HG02885 (cell line): ENCODE measurements at regions not wholly inside any gene's neighbourhood (a gene's known extent, or its start where the extent isn't known, plus 50 kb on each side); places are given as distances from the start of the nearest gene placed in this dataset.

Experiments used
- ATAC-seq: cut with Tn5 transposase; IDR thresholded peaks from one replicate; pipeline ENCODE4 v1.9.1; 2021; ENCODE audit warnings: mild to moderate bottlenecking; ENCODE audit not compliant: unreplicated experiment, poor library complexity

DNA sequence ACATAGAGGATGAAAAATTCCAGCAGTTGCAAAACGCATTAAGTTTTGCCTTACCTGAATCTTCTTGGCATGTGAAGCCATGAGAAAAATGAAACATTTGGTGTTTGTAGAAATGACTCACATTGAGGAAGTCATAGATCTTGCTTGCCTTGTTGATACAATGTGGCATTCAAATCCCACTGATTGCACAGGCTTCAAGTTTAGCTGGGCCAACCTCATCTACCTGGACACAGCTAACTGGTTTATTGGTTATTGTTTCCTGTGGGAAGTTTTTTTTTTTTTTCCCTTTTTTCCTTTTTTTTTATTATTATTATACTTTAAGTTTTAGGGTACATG is 168.9 kb upstream of the C21orf91 start:
- ATAC-seq: no peak

DNA sequence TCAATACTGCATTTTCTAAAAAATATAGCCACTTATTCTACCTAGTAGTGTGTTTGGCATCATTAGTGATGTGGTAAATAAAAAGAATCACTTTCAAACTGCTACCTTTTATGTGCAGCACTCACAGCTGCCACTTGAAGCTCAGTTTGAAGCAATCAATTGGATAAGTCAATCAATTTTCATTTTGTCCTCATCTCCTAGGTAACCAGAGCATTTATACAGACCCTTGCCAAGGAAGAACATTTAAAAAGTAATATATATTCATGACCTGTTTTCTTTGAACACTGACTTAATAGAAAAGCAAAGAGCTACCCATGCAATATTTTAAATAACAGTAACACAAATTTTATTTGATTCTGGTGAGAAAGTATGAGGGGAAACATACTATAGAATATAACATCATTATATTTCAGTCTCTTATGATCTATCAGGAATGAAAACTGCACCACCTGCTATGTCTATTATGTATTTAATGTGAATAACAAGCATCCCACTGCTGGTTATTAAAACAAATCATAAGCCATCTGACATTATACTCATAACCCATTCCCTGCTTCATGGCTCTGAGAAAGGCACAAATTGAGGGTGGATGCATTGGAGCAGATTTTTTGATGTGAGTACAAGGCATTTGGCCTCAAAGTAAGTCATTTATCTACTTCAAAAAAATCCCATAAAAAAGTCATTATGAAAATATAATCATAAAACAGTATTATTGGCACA is 168.4 kb upstream of the C21orf91 start:
- ATAC-seq: no peak

DNA sequence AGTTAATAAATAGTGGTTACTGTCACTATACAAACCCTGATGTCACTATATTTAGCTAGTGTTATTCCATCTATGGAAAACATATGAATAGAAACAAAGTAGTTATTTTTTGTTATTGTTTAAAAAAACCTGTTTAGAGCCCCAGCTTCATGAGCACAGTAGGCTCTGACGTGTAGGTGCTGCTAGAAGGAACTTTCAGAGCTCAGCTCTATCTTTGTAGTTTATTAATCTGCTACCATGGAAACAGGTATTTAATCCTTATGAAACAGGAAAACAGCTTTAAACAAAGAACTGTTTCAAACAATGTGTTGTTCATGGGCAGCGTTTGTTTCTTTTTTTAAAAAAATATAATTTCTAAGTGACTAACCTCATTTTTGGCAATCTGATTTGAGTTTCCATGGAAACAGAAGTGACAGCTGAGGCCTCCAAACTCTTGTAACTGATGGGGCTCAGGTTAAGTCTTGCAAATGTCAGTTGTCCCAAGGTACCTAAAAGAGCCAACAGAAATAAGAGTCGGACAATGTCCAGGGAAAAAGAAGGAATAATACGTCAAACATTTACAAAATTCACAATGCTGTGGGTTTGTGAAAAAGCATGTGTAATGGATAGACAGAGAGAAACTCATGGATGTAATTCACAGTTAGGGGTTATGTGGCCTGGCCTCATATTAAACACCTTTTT is 162.0 kb upstream of the C21orf91 start:
- ATAC-seq: no peak

DNA sequence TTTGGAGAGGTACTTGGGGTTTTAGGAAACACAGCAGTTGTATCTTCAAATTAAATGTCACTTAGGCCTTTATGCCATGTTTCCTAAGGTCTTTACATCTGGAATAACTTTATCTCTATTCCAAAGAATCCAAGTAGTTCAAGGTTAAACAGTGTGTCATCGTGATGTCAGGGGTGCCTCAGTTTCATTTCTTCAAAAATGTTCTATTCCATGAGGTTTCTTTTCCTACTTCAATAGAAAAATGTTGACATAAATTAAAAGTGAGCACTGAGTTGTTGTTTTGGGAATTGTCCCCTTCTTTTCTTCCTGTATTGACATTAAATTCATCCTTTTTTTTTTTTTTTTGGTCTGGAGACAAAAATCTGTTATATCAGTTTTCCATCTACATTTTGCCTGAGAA is 160.6 kb upstream of the C21orf91 start:
- ATAC-seq: no peak

DNA sequence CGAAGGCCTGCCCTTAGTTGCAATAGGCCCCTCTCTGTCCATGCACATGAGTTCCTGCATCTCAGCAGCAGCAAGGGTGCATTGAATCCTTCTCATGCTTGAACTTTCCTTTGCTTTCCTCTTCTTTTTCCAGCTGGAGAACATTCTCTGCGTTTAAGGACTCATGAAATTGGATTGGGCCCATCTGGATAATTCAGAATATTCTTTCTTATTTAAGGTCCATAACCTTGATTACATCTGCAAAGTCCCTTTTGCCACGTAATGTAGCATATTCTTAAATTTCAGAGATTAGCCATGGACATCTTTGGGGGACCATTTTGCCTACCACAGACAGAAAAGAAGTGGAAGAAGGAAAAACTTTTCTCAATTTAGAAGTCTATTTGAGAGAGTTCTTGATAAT is 159.7 kb upstream of the C21orf91 start:
- no peak for ATAC-seq

DNA sequence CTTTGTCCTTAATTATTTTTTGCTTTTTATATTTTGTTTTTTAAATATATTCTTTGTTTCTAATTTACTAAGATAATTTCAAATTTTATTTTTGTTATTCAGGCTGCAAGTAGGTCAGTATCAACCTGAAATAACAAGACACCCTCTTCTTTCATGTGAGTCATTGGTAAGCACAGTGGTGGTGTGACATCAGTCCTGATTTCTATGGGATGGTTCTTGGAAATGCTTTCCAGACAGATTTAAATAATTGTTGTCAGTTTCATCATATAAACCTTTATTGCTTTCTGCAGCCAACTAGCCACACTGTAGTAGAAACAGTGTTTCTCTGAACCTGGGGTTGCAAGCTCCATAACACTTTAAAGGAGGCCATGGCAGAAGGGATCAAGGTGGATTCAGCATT is 157.5 kb upstream of the C21orf91 start:
- no peak for ATAC-seq

DNA sequence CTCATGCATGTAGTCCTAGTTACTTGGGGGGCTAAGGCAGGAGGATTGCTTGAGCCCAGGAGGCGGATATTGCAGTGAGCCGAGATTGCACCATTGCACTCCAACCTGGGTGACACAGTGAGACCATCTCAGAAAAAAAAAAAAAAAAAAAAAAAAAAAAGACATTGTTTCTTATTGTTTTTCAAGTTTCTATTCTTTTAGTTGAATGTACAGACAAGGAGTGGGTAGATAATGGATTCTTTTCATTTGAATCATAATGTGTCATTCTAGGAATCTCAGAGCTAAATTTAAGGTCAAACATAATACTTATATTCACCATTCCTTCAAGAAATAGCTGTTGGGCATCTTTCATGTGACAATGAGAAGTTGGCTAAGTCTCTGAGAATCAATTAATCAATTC is 157.0 kb upstream of the C21orf91 start:
- ATAC-seq: no peak

DNA sequence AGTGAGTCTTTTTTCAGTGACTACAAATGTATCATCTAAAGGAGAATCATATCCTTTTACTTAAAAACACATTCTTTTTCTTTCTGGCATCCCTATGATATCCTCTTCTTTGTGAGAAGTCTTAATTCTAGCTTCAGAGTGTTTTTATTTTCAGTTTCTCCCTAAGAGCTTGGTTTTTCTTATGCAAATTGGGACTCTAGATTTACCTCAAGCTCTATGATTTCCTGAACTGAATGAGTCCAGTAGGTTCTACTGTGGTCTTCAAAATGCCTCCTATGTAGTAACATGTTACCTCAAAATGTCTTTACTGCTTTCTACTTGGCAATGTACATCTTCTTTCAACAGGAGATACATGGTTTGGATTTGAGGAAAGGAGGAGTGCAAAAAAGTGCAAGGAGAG is 148.2 kb upstream of the C21orf91 start:
- no peak for ATAC-seq

DNA sequence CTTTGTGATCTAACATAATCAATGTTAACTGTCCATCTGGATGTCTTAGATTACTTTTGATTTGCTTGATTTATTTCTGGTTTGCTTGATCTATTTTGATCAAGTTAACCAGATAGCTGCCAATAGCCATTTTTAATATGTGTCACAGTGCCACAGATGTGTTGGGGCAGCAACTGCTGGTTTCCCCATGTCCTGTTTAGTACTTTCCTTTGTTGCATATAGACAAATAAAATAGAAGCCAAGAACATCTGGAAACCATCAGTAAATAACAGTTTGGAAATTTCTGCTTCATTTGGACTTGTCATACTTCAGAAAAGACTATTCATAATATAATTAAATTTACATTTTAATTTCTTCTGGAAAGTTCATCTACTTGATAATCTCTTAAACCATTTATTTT is 145.6 kb upstream of the C21orf91 start:
- no peak for ATAC-seq

DNA sequence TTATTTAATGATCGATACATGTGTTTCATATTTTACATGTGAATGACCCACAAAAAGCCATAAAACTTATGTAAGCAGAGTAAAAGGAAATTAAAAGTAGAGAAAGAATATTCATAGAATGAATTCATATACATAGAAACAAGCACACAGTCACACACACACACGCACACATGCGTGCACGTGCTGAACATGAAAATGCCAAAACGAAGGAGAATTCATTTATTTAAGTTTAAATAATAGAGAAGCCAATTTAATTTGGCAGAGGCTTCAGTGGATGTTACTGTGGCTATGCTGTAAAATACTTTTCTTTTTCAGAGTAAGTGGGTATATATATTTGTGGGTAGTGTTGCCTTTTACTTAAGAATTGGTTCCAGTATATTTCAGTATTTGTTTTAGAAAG is 145.0 kb upstream of the C21orf91 start:
- ATAC-seq: no peak

DNA sequence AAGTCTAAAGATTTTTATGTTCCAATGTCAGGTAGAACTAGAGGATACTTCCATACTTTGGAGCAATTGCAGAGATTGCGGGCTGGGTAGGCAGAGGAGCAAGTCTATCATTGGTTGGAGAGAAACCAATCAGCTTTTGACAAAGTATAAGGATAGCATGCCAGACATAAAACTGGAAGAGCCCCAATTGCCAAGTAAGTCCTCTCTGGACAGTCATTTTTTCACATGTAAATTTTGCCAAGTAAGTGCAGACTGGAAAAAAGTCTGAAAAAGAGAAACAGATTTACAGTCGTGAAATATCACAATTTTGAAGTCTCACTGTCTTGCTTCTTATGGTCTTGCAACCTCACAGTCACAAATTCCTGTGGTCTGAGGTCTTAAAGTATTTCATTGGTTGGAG is 131.4 kb upstream of the C21orf91 start:
- ATAC-seq: no peak

DNA sequence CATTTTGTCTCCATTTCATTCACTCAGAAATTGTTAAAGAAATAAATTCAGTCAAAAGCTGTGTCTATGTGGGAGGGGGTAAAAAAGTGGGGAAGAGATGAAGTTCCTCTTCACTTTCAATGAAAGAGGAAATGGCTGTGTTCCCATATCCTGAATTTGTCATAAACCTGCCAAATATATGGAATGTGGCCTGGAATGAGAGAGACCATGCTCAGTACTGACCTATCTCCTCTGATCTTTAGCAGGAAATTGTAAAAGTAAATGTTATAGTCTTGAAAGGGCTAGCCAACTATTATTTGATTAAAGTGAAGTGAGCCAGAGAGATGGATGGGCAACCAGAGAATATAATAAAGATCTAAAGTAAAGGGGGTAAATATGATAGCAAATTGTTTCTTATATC is 130.3 kb upstream of the C21orf91 start:
- ATAC-seq: no peak

DNA sequence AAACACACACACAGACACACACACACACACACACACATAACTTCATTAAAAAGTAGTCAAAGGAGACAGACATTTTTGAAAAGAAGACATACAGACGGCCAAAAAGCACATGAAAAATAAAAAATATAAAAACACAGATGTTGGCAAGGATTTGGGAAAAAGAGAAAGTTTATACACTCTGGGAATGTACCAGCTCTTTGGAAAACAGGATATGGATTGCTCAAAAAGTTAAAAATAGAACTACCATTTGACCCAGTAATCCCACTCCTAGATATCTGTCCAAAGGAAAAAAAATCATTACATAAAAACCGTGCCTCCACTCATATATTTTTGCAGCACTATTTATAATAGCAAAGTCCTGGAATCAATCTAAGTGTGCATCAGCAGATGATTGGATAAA is 128.4 kb upstream of the C21orf91 start:
- no peak for ATAC-seq

DNA sequence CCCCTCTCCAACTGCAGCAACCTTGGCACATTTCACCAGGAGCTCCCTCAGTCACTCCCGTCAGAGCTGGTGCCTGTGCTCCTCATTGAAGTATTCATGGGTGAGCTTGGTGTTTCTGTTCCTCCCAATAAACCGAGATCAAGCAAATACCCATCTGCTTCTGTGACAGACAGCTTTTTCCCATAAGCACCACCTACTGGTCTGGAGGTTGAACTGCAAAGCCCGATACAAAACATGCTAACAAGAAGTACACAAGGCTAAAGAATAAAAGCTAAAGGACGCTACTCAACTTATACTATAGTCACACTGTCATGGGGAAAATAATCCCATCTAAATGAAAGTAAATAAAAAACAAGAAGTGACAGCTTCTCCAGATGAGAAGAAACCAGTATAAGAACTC is 111.9 kb upstream of the C21orf91 start:
- peak; percentile 80 for ATAC-seq

DNA sequence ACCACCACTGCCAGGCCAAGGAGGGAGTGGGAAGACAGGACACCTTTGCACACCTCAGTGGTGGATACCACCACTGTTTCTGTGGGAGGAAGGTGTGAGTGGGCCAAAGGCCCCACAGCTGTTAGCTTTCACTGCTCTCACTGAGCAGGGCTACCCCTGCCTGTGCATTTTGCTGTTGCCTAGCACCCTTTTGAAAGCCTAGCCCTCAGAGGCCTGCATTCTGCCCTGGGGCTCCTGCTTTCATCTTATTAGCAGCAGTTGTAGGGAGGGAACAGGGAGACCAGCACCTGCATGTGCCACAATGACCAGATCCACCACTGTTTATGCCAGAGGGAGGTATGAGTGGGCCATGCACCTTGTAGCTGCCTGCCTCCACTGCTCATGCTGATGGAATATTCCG is 110.9 kb upstream of the C21orf91 start:
- ATAC-seq: no peak

DNA sequence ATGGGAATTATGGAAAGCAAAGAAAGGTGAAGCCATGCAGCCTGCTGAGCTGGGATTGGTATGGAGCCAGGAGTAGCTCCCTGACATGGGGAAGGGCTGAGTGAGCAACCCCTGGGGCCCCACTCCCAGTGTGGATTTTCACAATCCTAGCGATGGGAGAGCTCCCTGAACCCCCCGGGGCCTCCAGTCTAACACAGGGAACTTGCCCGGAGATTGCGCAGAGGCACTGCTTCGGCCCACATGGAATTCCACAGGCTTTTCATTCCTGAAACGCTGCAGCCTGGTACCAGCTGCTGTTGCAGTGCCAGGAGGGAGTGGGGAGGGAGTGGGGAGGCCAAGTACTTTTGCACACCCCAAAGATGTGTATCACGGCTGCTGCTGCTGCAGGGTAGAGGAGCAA is 110.4 kb upstream of the C21orf91 start:
- no peak for ATAC-seq

DNA sequence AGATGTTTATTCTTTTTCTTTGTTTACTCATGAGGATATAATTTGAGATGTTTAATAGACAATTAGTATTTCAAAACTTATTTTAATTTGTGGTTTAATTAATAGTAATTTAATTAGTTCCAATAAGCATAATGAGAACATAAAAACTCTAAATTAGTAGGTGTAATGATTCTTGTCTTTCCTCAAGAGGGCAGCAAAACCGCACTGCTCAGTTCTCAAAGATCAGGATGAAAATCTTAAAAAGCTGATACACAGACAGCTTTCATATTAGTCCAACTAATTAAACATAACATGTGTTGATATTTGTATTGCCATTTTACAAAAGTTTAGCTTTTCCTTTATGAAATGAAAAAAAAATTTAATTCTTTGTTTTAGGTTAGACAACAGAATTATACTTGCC is 106.7 kb upstream of the C21orf91 start:
- peak; percentile 29 for ATAC-seq

DNA sequence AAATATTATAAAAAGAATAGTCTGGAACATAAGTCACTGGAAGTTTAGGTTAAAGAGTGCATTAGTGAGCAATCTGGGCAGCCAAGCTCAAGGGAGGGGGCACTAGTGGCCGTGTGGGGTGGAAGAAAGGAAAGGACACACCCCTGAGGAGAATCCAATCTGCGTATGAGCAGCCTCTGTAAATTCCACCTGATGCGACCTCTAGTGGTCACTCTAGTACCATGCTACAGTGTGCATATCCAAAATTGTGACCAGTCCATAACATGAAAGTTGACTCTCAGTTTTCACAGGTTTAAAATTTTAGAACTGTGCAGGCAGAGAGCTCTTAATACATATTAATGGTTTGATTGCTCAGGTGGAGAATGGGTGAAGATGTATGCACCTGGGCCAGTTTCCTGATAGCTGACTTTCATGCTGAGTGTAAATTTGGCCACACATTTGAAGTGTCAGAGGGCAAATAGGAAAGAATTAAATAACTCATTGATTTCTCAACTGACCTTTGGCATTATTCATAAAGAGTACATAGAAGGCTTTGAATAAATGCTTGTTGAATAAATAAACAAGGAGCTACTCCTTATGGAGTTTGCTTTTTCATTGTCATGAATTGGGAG is 105.9 kb upstream of the C21orf91 start:
- ATAC-seq: peak; percentile 96

DNA sequence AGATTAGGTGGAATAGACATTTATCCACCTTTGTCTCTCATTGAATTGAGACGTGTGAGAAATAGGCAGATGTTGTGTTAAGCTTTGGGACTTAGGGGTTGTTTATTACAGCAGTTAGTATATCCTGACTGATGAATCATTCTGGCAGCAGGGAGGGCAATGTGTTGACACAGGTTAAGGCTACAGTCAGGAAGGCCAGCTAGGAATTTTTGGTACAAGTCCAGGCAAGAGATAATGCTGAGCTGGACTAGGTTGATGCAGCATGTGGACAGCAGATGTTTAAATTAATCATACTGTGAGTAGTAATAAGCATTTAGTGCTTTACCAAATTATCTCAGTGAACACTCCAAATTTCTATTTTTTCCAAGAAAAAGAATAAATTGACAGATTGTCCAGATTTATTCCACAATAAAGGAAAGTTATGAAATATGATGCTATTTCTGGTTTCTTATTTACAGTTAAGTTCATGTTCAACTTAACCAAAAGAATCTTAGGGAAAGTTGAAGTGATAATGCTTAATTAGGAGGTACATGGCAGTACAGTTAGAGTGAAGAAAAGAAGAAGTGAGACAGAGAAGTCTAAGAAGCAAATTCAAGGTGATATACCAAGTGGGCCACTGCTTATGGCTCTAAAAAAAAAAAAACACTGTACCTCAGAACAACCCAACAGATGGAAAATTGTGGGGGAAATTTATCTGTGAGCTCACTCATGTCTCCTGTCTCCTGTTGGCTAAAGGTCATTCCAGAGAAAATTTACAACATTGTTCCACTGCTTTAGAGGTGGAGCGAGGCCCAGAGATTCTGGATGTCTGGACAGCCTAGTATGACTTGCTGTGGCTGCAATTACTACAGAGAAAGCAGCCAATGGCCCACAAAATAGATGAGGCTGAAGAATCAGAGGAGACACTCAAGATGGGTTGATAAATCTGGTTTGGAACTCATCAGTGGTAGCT is 102.7 kb upstream of the C21orf91 start:
- no peak for ATAC-seq

DNA sequence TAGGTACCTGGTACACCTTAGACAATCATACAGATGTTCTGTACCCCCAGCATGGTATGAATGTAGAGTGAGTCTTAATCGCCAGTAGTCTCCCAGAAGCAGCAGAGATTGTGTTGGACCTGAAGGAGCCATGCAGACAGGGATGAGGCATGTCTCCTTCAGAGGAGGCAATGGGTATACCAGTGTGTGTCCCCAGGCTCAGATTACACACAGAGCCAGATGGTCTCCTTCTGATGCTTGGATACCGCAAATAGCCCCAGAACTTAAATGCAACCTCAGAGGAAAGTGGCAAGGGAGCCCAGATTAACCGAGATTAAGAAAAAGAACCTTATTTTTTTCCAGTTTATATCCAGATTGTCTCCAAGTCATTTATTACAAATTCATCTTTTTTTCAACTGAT is 96.8 kb upstream of the C21orf91 start:
- ATAC-seq: no peak

DNA sequence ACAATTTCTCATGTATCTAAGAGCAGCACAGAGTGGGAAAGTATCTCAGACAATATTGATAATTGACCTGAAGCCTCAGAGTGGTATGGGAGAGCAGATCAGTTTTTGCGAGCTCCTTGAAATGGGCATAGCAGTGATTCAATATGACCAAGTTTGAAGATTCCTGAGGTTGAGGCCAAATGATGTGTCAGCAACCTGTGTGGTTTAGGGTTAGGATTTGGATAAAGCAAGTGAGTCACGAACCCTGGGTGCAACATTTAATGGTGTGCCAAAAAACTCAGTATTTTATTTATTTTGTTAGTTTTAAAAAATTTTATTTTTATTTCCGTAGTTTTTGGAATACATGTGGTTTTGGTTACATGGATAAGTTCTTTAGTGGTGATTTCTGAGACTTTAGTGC is 92.5 kb upstream of the C21orf91 start:
- ATAC-seq: no peak
